Esophagus muscularis mucosa (tissue), 3 donors: ENCODE measurements at regions not wholly inside any gene's neighbourhood (a gene's known extent, or its start where the extent isn't known, plus 50 kb on each side); places are given as distances from the start of the nearest gene placed in this dataset.

Experiments
- CTCF ChIP-seq, 3 experiments: fragments of 200-600 bp in 2 of 3; fragments of 450-650 bp in 1 of 3; sonication (generic) in 2 of 3; IDR thresholded peaks; one replicate each; pipeline ENCODE4 v1.5.1; 2017 to 2019; ENCODE audit warnings: antibody characterized with exemption in 3 of 3, mild to moderate bottlenecking in 2 of 3, moderate library complexity in 1 of 3
- POLR2A ChIP-seq: fragments of 450-650 bp; IDR thresholded peaks from one replicate; pipeline ENCODE4 v1.6.1; 2017; ENCODE audit warnings: antibody characterized with exemption, moderate library complexity, mild to moderate bottlenecking, low read depth

- TF ChIP-seq CTCF (IDR thresholded peaks at IDR 0.05) (no peak), POLR2A (no peak)
Measured at GRCh38 chr17:52271781-52272180, 113.3 kb upstream of the CA10 start.
